B cell (primary cell): ENCODE measurements at regions not wholly inside any gene's neighbourhood (a gene's known extent, or its start where the extent isn't known, plus 50 kb on each side); places are given as distances from the start of the nearest gene placed in this dataset.

Experiments used
- ATAC-seq: fragments of 200-7000 bp; cut with Tn5 transposase; one replicate; pipeline ENCODE4 v1.10.0; 2021; ENCODE audit warnings: low read depth, mild to moderate bottlenecking, moderate number of reproducible peaks, moderate library complexity
- CTCF ChIA-PET: fragments of 350-600 bp; sonication (Branson Sonifier 250); formaldehyde crosslinking; loops from one replicate; lab custom pipeline; 2021; ENCODE audit warnings: antibody characterized with exemption, inconsistent platforms; lab: Charles Lee
- POLR2A ChIA-PET: fragments of 350-600 bp; sonication (Branson Sonifier 250); formaldehyde crosslinking; loops from one replicate; lab custom pipeline; 2021; ENCODE audit warnings: antibody characterized with exemption; lab: Charles Lee
- DNase-seq: peaks from one replicate; pipeline ENCODE4 v3.0.0; 2013
- H2AFZ ChIP-seq: 2 replicates; pipeline ENCODE4 v1.6.1; 2012; ENCODE audit warnings: mild to moderate bottlenecking, low read depth, low read length; ENCODE audit not compliant: insufficient read depth, poor library complexity, severe bottlenecking
- H3K27ac ChIP-seq, 2 donors: 1 replicate in 1 of 2; 2 replicates in 1 of 2; pipeline ENCODE4 v1.5.1; 2012 to 2013; ENCODE audit warnings: low read length in 2 of 2, mild to moderate bottlenecking in 2 of 2, moderate library complexity in 1 of 2
- H3K27me3 ChIP-seq, 4 experiments: fragments of 200-600 bp in 1 of 4; sonication (generic) in 1 of 4; replicated peaks in 1 of 4; 1 replicate in 2 of 4; 2 replicates in 2 of 4; pipeline versions ENCODE4 v1.6.1 to v1.7.0; 2013 to 2016; ENCODE audit warnings: low read length in 3 of 4, mild to moderate bottlenecking in 2 of 4, mixed read lengths in 1 of 4, moderate library complexity in 1 of 4; ENCODE audit not compliant: insufficient read depth in 4 of 4, control insufficient read depth in 3 of 4; ENCODE audit errors: control extremely low read depth in 1 of 4
- H3K36me3 ChIP-seq, 2 experiments: replicated peaks in 1 of 2; 1 replicate in 1 of 2; 2 replicates in 1 of 2; pipeline versions ENCODE4 v1.6.1 to v1.7.1; 2013; ENCODE audit warnings: low read length in 1 of 2; ENCODE audit not compliant: insufficient read depth in 2 of 2, control insufficient read depth in 1 of 2; ENCODE audit errors: control extremely low read depth in 1 of 2, extremely low read depth in 1 of 2
- H3K4me1 ChIP-seq, 2 donors: fragments of 200-600 bp in 1 of 2; sonication (generic) in 1 of 2; 1 replicate in 1 of 2; 2 replicates in 1 of 2; pipeline versions ENCODE4 v1.5.1 to v1.6.1; 2013 to 2017; ENCODE audit warnings: low read length in 2 of 2; ENCODE audit not compliant: control insufficient read depth in 2 of 2, insufficient read depth in 2 of 2
- H3K4me2 ChIP-seq: replicated peaks from 2 replicates; pipeline ENCODE3; 2012; ENCODE audit warnings: mild to moderate bottlenecking, low read depth, low read length; ENCODE audit not compliant: poor library complexity, severe bottlenecking
- H3K4me3 ChIP-seq, 5 experiments: fragments of 200-600 bp in 1 of 5; sonication (generic) in 1 of 5; 1 replicate in 3 of 5; 2 replicates in 2 of 5; pipeline versions ENCODE4 v1.5.1 to v1.7.0; 2011 to 2016; ENCODE audit warnings: low read length in 4 of 5, mild to moderate bottlenecking in 4 of 5, low read depth in 2 of 5, control low read depth in 1 of 5, moderate library complexity in 1 of 5; ENCODE audit not compliant: insufficient read depth in 1 of 5; ENCODE audit errors: control extremely low read depth in 1 of 5, extremely low read depth in 1 of 5
- H3K79me2 ChIP-seq: fragments of 200-600 bp; sonication (generic); one replicate; pipeline ENCODE4 v1.6.0; 2016; ENCODE audit warnings: low read length; ENCODE audit not compliant: control insufficient read depth, insufficient read depth
- H3K9ac ChIP-seq: fragments of 200-600 bp; sonication (generic); 2 replicates; pipeline ENCODE4 v1.6.1; 2017; ENCODE audit warnings: mild to moderate bottlenecking, low read length, moderate library complexity
- H3K9me3 ChIP-seq, 3 donors: one replicate each; pipeline versions ENCODE4 v1.6.1 to v1.7.1; 2013; ENCODE audit warnings: low read length in 2 of 3; ENCODE audit not compliant: control insufficient read depth in 2 of 3, insufficient read depth in 1 of 3; ENCODE audit errors: control extremely low read depth in 1 of 3
- H4K20me1 ChIP-seq: 2 replicates; pipeline ENCODE4 v1.6.0; 2012; ENCODE audit warnings: mild to moderate bottlenecking, low read length; ENCODE audit not compliant: insufficient read depth, control insufficient read depth, poor library complexity, severe bottlenecking
- H3K27ac Mint-ChIP-seq: one replicate; pipeline ENCODE4 v1.8.0; 2021; ENCODE audit warnings: mixed read lengths
- H3K27me3 Mint-ChIP-seq: one replicate; pipeline ENCODE4 v1.8.0; 2021; ENCODE audit warnings: mixed read lengths
- H3K4me1 Mint-ChIP-seq: one replicate; pipeline ENCODE4 v1.8.0; 2021; ENCODE audit warnings: mixed read lengths
- H3K4me3 Mint-ChIP-seq: one replicate; pipeline ENCODE4 v1.8.0; 2021; ENCODE audit warnings: mixed read lengths
- H3K9me3 Mint-ChIP-seq: one replicate; pipeline ENCODE4 v1.8.0; 2022; ENCODE audit warnings: mixed read lengths; ENCODE audit not compliant: insufficient read depth
- EZH2 ChIP-seq: IDR thresholded peaks from 2 replicates; pipeline ENCODE4 v1.6.1; 2012; ENCODE audit warnings: borderline replicate concordance, low read depth, mild to moderate bottlenecking, moderate library complexity, low read length; ENCODE audit not compliant: insufficient read depth, poor library complexity, severe bottlenecking
- WGBS: methylation state at CpG from one replicate; pipeline ENCODE4 v1.1.5; 2013; ENCODE audit warnings: missing lambda C conversion rate; ENCODE audit not compliant: insufficient coverage; 5-methylcytosine and 5-hydroxymethylcytosine counted together
- intact Hi-C: fragments of 100-400 bp; cut with micrococcal nuclease; formaldehyde crosslinking; loops from one replicate; pipeline ENCODE4 v1.10.0; 2022
- TF ChIP-seq, protein P1 (sequence below): fragments of 200-600 bp; IDR thresholded peaks from one replicate; pipeline ENCODE4 v1.8.0; 2022; ENCODE audit warnings: antibody characterized with exemption, mild to moderate bottlenecking

DNA sequence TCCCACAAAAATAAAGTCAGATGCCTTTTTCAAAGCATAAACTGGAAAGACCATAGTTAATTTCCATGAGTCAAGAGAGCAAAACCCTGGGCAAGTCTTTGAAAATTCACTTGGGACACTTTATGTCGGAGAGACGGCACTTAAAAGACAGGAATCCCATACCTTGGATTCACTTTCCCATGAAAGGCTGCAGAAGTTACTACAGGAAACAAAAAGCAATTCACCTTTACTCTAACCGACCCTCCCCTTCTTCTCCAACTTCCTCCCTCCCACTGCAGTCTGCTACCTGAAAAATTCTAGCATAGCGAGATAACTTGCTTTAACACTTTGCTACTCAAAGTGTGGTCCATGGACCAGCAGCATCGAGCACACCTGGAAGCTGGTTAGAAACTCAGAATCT is 539.1 kb upstream of the JAG1 start:
- ATAC-seq (no peak), DNase-seq (no peak)
- Histone ChIP-seq H3K4me3 (no peak overlapping the region), H3K9me3 (no peaks in the 10 kb centered on the region), H3K27ac (no peak overlapping the region), H3K79me2 (no peaks in the 10 kb centered on the region), H3K27me3 (no peaks in the 10 kb centered on the region), H2AFZ (no peak overlapping the region), H4K20me1 (no peaks in the 10 kb centered on the region), H3K36me3 (no peaks in the 10 kb centered on the region), H3K4me2 (no peak overlapping the region), H3K9ac (no peak overlapping the region), H3K4me1 (no peaks in the 10 kb centered on the region)
- Mint-ChIP-seq H3K27ac (no peak overlapping the region), H3K4me3 (no peak overlapping the region), H3K4me1 (peaks cover 3% of the 10 kb centered on the region), H3K27me3 (no peaks in the 10 kb centered on the region), H3K9me3 (no peaks in the 10 kb centered on the region)
- CTCF ChIA-PET = no interaction called here
- POLR2A ChIA-PET = no interaction called here
- WGBS = 94% methylated on average over 5 of the region's 5 CpGs
- intact Hi-C loops = no loop called here
- TF ChIP-seq, protein P1, sequence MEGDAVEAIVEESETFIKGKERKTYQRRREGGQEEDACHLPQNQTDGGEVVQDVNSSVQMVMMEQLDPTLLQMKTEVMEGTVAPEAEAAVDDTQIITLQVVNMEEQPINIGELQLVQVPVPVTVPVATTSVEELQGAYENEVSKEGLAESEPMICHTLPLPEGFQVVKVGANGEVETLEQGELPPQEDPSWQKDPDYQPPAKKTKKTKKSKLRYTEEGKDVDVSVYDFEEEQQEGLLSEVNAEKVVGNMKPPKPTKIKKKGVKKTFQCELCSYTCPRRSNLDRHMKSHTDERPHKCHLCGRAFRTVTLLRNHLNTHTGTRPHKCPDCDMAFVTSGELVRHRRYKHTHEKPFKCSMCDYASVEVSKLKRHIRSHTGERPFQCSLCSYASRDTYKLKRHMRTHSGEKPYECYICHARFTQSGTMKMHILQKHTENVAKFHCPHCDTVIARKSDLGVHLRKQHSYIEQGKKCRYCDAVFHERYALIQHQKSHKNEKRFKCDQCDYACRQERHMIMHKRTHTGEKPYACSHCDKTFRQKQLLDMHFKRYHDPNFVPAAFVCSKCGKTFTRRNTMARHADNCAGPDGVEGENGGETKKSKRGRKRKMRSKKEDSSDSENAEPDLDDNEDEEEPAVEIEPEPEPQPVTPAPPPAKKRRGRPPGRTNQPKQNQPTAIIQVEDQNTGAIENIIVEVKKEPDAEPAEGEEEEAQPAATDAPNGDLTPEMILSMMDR = no peak
- no peak for TF ChIP-seq EZH2

DNA sequence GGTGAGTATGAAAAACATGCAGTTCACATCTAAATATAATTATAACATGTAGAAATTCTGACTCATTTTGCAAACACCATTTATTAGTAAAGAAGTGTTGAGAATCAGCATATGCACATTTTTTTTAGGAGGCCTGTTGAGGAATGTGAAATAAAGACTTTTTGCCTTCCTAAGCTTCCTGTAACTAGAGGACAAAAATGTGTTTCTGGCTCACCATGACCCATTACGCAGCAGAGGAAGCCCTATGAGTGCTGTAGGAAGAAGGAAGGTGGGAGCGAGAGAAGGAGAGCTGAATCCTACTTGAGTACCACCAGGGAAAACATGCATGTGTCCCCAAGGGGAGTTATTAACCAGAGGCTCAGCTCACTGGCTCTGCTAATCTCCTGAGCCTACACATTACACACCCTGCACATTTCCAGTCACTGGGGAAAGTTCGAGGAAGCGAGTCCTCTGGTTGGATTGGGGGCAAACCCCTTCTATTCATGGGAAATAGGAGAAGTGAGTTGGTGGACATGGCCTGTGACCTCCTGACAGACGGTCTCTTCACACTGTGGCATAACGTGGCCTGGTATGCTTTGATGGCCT is 540.5 kb upstream of the JAG1 start:
- Mint-ChIP-seq H3K4me1 (peaks cover 8% of the 10 kb centered on the region), H3K27me3 (no peaks in the 10 kb centered on the region), H3K4me3 (no peak overlapping the region), H3K9me3 (no peaks in the 10 kb centered on the region), H3K27ac (no peak overlapping the region)
- CTCF ChIA-PET = interaction anchor here (0.9 kb wide), 1 partner anchor 10 kb away, joined by 3 read pairs; no protein-coding TSS in a partner anchor
- Histone ChIP-seq H3K9me3 (peaks cover 0 to 3% (median 2%) of the 10 kb centered on the region in 3 donors), H2AFZ (no peak overlapping the region), H3K27me3 (no peaks in the 10 kb centered on the region), H3K4me2 (no peak overlapping the region), H4K20me1 (no peaks in the 10 kb centered on the region), H3K79me2 (no peaks in the 10 kb centered on the region), H3K4me1 (peaks cover 0 to 4% of the 10 kb centered on the region in 2 donors), H3K36me3 (no peaks in the 10 kb centered on the region), H3K9ac (no peak overlapping the region), H3K4me3 (no peak overlapping the region), H3K27ac (no peak overlapping the region)
- TF ChIP-seq EZH2 = no peak
- TF ChIP-seq, protein P1 = no peak
- POLR2A ChIA-PET = no interaction called here
- intact Hi-C loops = no loop called here
- ATAC-seq = no peak
- 88% methylated on average over 2 of the region's 6 CpGs for WGBS
- no peak for DNase-seq
